ENCODE measurements at regions not wholly inside any gene's neighbourhood (a gene's known extent, or its start where the extent isn't known, plus 50 kb on each side); places are given as distances from the start of the nearest gene placed in this dataset.

DNA sequence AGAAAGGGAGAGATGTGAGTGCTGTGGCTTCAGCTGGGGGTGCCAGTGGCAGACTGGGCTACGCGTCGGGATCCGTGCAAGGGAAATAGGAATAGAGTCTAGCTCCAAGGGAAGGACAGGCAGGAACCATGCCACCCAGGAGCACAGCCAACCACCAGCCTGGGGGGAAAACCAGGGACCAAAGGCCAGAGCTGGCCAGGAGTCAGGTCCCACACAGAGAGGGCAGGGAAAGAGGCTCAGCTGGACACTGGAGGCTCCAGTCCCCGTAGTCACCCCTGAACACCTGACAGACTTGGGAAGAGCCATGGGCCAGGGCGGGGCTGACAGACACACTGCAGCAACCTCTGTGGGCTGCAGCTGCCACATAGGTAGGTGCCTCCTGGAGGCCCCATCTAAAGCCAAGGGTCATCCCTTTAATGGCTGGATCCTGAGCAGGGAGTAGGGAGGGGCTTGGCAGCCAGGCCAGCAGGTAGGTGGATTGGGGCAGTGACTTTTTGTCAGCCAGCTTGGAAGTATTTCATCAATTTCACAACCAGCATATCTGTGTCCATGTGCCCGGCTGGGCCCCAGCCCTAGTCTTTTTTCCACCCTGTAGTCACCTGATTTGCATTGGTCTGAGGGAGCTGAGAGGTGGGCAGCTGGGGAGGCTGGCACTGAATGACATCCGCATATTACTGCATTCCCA is 163.2 kb downstream of the SH2D4B start:
- H3K27me3 ChIP-seq (ENCODE audit: low read length), result no peaks in the 10 kb centered on the region
- TF ChIP-seq, protein P1, sequence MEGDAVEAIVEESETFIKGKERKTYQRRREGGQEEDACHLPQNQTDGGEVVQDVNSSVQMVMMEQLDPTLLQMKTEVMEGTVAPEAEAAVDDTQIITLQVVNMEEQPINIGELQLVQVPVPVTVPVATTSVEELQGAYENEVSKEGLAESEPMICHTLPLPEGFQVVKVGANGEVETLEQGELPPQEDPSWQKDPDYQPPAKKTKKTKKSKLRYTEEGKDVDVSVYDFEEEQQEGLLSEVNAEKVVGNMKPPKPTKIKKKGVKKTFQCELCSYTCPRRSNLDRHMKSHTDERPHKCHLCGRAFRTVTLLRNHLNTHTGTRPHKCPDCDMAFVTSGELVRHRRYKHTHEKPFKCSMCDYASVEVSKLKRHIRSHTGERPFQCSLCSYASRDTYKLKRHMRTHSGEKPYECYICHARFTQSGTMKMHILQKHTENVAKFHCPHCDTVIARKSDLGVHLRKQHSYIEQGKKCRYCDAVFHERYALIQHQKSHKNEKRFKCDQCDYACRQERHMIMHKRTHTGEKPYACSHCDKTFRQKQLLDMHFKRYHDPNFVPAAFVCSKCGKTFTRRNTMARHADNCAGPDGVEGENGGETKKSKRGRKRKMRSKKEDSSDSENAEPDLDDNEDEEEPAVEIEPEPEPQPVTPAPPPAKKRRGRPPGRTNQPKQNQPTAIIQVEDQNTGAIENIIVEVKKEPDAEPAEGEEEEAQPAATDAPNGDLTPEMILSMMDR (IDR thresholded peaks at IDR 0.05; ENCODE audit: insufficient read depth, low read length, poor library complexity, severe bottlenecking), result no peak
- TF ChIP-seq EZH2phosphoT487 (conservative IDR thresholded peaks at IDR 0.05; ENCODE audit: low read length), result no peak

DNA sequence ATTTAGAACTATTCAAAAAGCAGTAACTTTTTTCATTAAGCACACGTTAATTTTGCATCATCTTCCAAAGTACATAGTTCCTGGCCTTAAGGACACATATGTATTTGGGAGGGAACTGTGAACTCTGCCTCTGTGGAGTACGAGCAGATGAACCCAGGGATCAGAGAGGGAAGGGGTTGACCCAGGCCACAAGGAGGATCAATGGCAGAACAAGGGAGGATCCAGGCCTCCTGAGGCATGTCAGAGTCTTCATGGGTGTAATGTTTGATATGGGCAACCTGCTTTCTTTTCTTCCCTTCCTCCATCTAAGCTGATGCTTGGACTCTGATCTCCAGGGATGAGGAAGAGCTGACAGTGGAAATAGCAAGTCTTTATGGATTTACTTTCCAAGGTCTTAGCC is 164.0 kb downstream of the SH2D4B start:
- Histone ChIP-seq H3K79me2 (ENCODE audit: insufficient read depth, low read length) (no peaks in the 10 kb centered on the region), H3K4me3 (ENCODE audit: insufficient read depth, low read length, poor library complexity, severe bottlenecking) (no peak overlapping the region), H3K4me2 (ENCODE audit: low read depth, low read length, poor library complexity, severe bottlenecking) (no peak overlapping the region), H4K20me1 (ENCODE audit: low read depth, low read length) (no peaks in the 10 kb centered on the region), H3F3A (ENCODE audit: insufficient read depth) (no peaks in the 10 kb centered on the region), H3K27me3 (ENCODE audit: low read length) (no peaks in the 10 kb centered on the region), H3K9ac (ENCODE audit: low read length) (no peak overlapping the region), H2AFZ (ENCODE audit: low read depth, low read length, severe bottlenecking) (no peak overlapping the region), H3K9me3 (ENCODE audit: insufficient read depth, low read length) (no peaks in the 10 kb centered on the region), H3K36me3 (ENCODE audit: low read length) (no peaks in the 10 kb centered on the region), H3K9me2 (replicated peaks; ENCODE audit: insufficient read depth, low read length) (no peaks in the 10 kb centered on the region), H3K27ac (ENCODE audit: low read depth, low read length) (no peak overlapping the region)
- TF ChIP-seq, protein P1 (IDR thresholded peaks at IDR 0.05; ENCODE audit: insufficient read depth, low read length, poor library complexity, severe bottlenecking), result no peak
- TF ChIP-seq EZH2phosphoT487 (conservative IDR thresholded peaks at IDR 0.05; ENCODE audit: low read length), result no peak

More for the DNA sequence above, 163.2 kb downstream of the SH2D4B start:
- no peak overlapping the region for H3K4me3 ChIP-seq (ENCODE audit: insufficient read depth, low read length, poor library complexity, severe bottlenecking)
- no peak overlapping the region for H3K4me2 ChIP-seq (ENCODE audit: low read depth, low read length, poor library complexity, severe bottlenecking)
- no peaks in the 10 kb centered on the region for H3K9me2 ChIP-seq (replicated peaks; ENCODE audit: insufficient read depth, low read length)
- H3F3A ChIP-seq (ENCODE audit: insufficient read depth), result no peaks in the 10 kb centered on the region
- no peaks in the 10 kb centered on the region for H3K36me3 ChIP-seq (ENCODE audit: low read length)
- no peak overlapping the region for H3K9ac ChIP-seq (ENCODE audit: low read length)
- H3K9me3 ChIP-seq (ENCODE audit: insufficient read depth, low read length), result no peaks in the 10 kb centered on the region
- H3K27ac ChIP-seq (ENCODE audit: low read depth, low read length), result no peak overlapping the region
- H2AFZ ChIP-seq (ENCODE audit: low read depth, low read length, severe bottlenecking), result no peak overlapping the region
- no peaks in the 10 kb centered on the region for H4K20me1 ChIP-seq (ENCODE audit: low read depth, low read length)
- no peaks in the 10 kb centered on the region for H3K79me2 ChIP-seq (ENCODE audit: insufficient read depth, low read length)

DNA sequence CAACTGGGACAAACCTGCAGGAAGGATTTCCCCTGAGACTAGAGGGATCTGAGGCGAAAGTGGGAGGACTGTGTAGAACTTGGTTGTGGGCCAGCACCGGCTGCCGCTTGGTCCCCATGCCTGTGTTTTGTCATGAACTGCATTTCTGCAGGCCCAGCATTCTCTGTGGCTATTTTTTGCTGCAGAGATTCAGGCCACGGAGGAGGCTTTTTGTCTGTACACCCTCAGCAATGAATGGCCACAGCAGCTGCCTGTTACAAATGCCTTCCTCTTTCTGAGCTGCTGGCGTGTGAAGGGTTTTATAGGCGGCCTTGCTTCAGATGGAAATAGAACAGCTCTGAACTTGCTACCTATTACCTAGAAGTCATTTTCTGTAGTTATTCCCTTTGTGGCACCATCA is 164.4 kb downstream of the SH2D4B start:
- Histone ChIP-seq H3K9me2 (replicated peaks; ENCODE audit: insufficient read depth, low read length) (no peaks in the 10 kb centered on the region), H4K20me1 (ENCODE audit: low read depth, low read length) (no peaks in the 10 kb centered on the region)
- TF ChIP-seq, protein P1 (IDR thresholded peaks at IDR 0.05; ENCODE audit: insufficient read depth, low read length, poor library complexity, severe bottlenecking), result no peak
- no peak for TF ChIP-seq EZH2phosphoT487 (conservative IDR thresholded peaks at IDR 0.05; ENCODE audit: low read length)

More for the DNA sequence above, 164.4 kb downstream of the SH2D4B start:
- Histone ChIP-seq H3K79me2 (ENCODE audit: insufficient read depth, low read length) (no peaks in the 10 kb centered on the region), H2AFZ (ENCODE audit: low read depth, low read length, severe bottlenecking) (no peak overlapping the region), H3K4me2 (ENCODE audit: low read depth, low read length, poor library complexity, severe bottlenecking) (no peak overlapping the region), H3F3A (ENCODE audit: insufficient read depth) (no peaks in the 10 kb centered on the region), H3K27ac (ENCODE audit: low read depth, low read length) (no peak overlapping the region), H3K36me3 (ENCODE audit: low read length) (no peaks in the 10 kb centered on the region), H3K9me3 (ENCODE audit: insufficient read depth, low read length) (no peaks in the 10 kb centered on the region), H3K27me3 (ENCODE audit: low read length) (no peaks in the 10 kb centered on the region), H3K4me3 (ENCODE audit: insufficient read depth, low read length, poor library complexity, severe bottlenecking) (no peak overlapping the region), H3K9ac (ENCODE audit: low read length) (no peak overlapping the region)

Data from SU-DHL-6 (cell line).